Esophagus muscularis mucosa (tissue), 4 donors: ENCODE measurements at regions not wholly inside any gene's neighbourhood (a gene's known extent, or its start where the extent isn't known, plus 50 kb on each side); places are given as distances from the start of the nearest gene placed in this dataset.

Experiments used
- CTCF ChIP-seq, 3 experiments: fragments of 200-600 bp in 2 of 3; fragments of 450-650 bp in 1 of 3; sonication (generic) in 2 of 3; IDR thresholded peaks; one replicate each; pipeline ENCODE4 v1.5.1; 2017 to 2019; ENCODE audit warnings: antibody characterized with exemption in 3 of 3, mild to moderate bottlenecking in 2 of 3, moderate library complexity in 1 of 3
- EP300 ChIP-seq: sonication (generic); formaldehyde crosslinking; IDR thresholded peaks from one replicate; pipeline ENCODE4 v1.6.1; 2017; ENCODE audit warnings: antibody characterized with exemption
- POLR2AphosphoS5 ChIP-seq, 2 donors: sonication (generic); formaldehyde crosslinking; IDR thresholded peaks; one replicate each; pipeline ENCODE4 v1.6.1; 2017; ENCODE audit warnings: antibody characterized with exemption in 2 of 2

GRCh38 chr2:65826567-65826966, 394.2 kb upstream of the SPRED2 start:
- TF ChIP-seq CTCF (IDR thresholded peaks at IDR 0.05) (no peak), EP300 (no peak), POLR2AphosphoS5 (IDR thresholded peaks at IDR 0.05) (no peak)
